GM23248 (cell line): ENCODE measurements at regions not wholly inside any gene's neighbourhood (a gene's known extent, or its start where the extent isn't known, plus 50 kb on each side); places are given as distances from the start of the nearest gene placed in this dataset.

Source experiments
- EZH2 ChIP-seq: fragments of 200-600 bp; sonication (generic); IDR thresholded peaks from 2 replicates; pipeline ENCODE4 v1.6.1; 2018; ENCODE audit warnings: antibody characterized with exemption, mild to moderate bottlenecking; ENCODE audit not compliant: insufficient read depth, poor library complexity, severe bottlenecking
- EZH2phosphoT487 ChIP-seq: fragments of 200-600 bp; sonication (generic); IDR thresholded peaks from 2 replicates; pipeline ENCODE4 v1.6.1; 2018; ENCODE audit warnings: antibody characterized with exemption, moderate library complexity, mild to moderate bottlenecking, low read depth; ENCODE audit not compliant: insufficient read depth

GRCh38 chr12:116665666-116666304, 72.1 kb downstream of the SPRING1 start:
- TF ChIP-seq EZH2 (no peak), EZH2phosphoT487 (no peak)
